Mesendoderm (in vitro differentiated cells): ENCODE measurements at regions not wholly inside any gene's neighbourhood (a gene's known extent, or its start where the extent isn't known, plus 50 kb on each side); places are given as distances from the start of the nearest gene placed in this dataset.

Experiments
- DNase-seq: peaks from one replicate; pipeline ENCODE4 v3.0.0; 2013
- H2AK5ac ChIP-seq: 2 replicates; pipeline ENCODE4 v1.6.1; 2013; ENCODE audit warnings: low read length, inconsistent platforms
- H2BK120ac ChIP-seq: 2 replicates; pipeline ENCODE4 v1.6.1; 2013; ENCODE audit warnings: low read depth, mild to moderate bottlenecking, low read length, moderate library complexity, mixed read lengths
- H2BK15ac ChIP-seq: replicated peaks from 2 replicates; pipeline ENCODE4 v1.6.1; 2013; ENCODE audit warnings: low read depth, mild to moderate bottlenecking, moderate library complexity
- H2BK5ac ChIP-seq: 2 replicates; pipeline ENCODE4 v1.6.1; 2013; ENCODE audit warnings: low read length, inconsistent platforms
- H3K18ac ChIP-seq: 2 replicates; pipeline ENCODE4 v1.6.1; 2013; ENCODE audit warnings: mild to moderate bottlenecking, low read length, mixed read lengths
- H3K23ac ChIP-seq: one replicate; pipeline ENCODE4 v1.6.1; 2013; ENCODE audit warnings: low read length
- H3K27ac ChIP-seq: 2 replicates; pipeline ENCODE4 v1.5.1; 2013; ENCODE audit warnings: low read depth, mild to moderate bottlenecking, inconsistent platforms, low read length, moderate library complexity
- H3K27me3 ChIP-seq: 2 replicates; pipeline ENCODE4 v1.6.1; 2013; ENCODE audit warnings: low read length, control low read depth, mild to moderate bottlenecking, inconsistent platforms; ENCODE audit not compliant: insufficient read depth, poor library complexity
- H3K36me3 ChIP-seq: 2 replicates; pipeline ENCODE4 v1.6.1; 2013; ENCODE audit warnings: low read length, inconsistent platforms; ENCODE audit not compliant: control insufficient read depth, insufficient read depth
- H3K4ac ChIP-seq: one replicate; pipeline ENCODE4 v1.6.1; 2013; ENCODE audit warnings: low read depth, mild to moderate bottlenecking, low read length, moderate library complexity
- H3K4me1 ChIP-seq: 2 replicates; pipeline ENCODE4 v1.6.1; 2013; ENCODE audit warnings: low read depth, low read length, inconsistent platforms; ENCODE audit not compliant: control insufficient read depth
- H3K4me2 ChIP-seq: 2 replicates; pipeline ENCODE4 v1.6.1; 2013; ENCODE audit warnings: low read length
- H3K4me3 ChIP-seq: 2 replicates; pipeline ENCODE4 v1.5.1; 2013; ENCODE audit warnings: mild to moderate bottlenecking, low read length
- H3K56ac ChIP-seq: one replicate; pipeline ENCODE4 v1.6.1; 2013; ENCODE audit warnings: low read length
- H3K79me1 ChIP-seq: 2 replicates; pipeline ENCODE4 v1.6.1; 2013; ENCODE audit warnings: low read length, inconsistent platforms
- H3K79me2 ChIP-seq: 2 replicates; pipeline ENCODE4 v1.6.1; 2013; ENCODE audit warnings: mild to moderate bottlenecking, low read length; ENCODE audit not compliant: control insufficient read depth, insufficient read depth
- H3K9ac ChIP-seq: 2 replicates; pipeline ENCODE4 v1.6.1; 2013; ENCODE audit warnings: low read length, inconsistent platforms
- H4K5ac ChIP-seq: one replicate; pipeline ENCODE4 v1.6.1; 2013; ENCODE audit warnings: low read length
- H4K8ac ChIP-seq: one replicate; pipeline ENCODE4 v1.6.1; 2013; ENCODE audit warnings: low read depth, mild to moderate bottlenecking, control low read depth, low read length, moderate library complexity
- WGBS: extraction: QIAGEN DNeasy Blood & Tissue Kit; methylation state at CpG from one replicate; pipeline ENCODE4 v1.1.7; 2013; ENCODE audit warnings: low lambda C conversion rate, missing lambda C conversion rate; ENCODE audit not compliant: insufficient coverage; ENCODE audit errors: extremely low coverage; 5-methylcytosine and 5-hydroxymethylcytosine counted together

DNA sequence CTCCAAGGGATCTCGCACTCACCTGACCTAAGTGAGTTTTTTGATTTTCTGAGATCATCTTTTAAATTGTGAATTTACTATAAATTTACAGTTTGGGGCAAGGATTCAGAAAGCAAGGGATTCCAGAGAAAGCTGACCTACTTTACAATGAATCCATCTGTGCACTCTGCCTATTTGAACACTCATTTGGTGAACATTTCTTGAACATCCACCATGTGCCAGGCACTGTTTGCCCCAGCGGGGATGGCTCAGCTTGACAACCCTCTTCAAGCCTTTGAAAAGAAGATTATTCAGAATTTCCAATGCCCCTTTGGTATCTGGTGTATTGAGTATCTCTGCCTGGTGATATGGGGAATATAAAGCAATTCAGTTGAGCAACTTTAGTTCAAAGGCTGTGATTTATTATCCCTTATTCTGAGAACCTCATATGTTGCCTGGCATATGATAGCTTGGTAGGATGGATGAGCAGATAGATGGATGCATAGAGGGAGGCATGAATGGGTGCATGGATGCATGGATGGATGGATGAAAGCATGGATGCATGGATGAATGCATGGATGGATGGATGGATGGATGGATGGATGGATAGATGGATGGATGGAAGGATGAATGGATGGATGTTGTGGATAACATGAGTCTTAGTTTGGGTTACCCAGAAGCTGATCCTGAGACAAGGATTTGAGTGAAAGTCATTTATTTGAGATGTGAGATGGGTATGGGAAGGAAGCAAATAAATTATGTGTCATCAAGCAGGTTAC lies 149.7 kb upstream of the ZNF366 start:
- H2BK5ac ChIP-seq: no peak overlapping the region
- H4K5ac ChIP-seq: no peak overlapping the region
- H3K36me3 ChIP-seq: no peaks in the 10 kb centered on the region
- H4K8ac ChIP-seq: no peak overlapping the region
- no peak overlapping the region for H3K18ac ChIP-seq
- no peak overlapping the region for H3K9ac ChIP-seq
- H3K4me3 ChIP-seq: no peak overlapping the region
- no peak overlapping the region for H3K4ac ChIP-seq
- H2AK5ac ChIP-seq: no peak overlapping the region
- no peak overlapping the region for H3K23ac ChIP-seq
- H2BK120ac ChIP-seq: no peak overlapping the region
- H3K4me1 ChIP-seq: peaks cover 3% of the 10 kb centered on the region
- DNase-seq: no peak
- no peak overlapping the region for H3K27ac ChIP-seq
- H3K56ac ChIP-seq: no peak overlapping the region
- H3K4me2 ChIP-seq: no peak overlapping the region
- no peaks in the 10 kb centered on the region for H3K27me3 ChIP-seq
- no peaks in the 10 kb centered on the region for H3K79me2 ChIP-seq
- H3K79me1 ChIP-seq: no peaks in the 10 kb centered on the region
- WGBS: no CpG with 5 or more reads among the region's 2 CpGs
- H2BK15ac ChIP-seq: no peak overlapping the region

DNA sequence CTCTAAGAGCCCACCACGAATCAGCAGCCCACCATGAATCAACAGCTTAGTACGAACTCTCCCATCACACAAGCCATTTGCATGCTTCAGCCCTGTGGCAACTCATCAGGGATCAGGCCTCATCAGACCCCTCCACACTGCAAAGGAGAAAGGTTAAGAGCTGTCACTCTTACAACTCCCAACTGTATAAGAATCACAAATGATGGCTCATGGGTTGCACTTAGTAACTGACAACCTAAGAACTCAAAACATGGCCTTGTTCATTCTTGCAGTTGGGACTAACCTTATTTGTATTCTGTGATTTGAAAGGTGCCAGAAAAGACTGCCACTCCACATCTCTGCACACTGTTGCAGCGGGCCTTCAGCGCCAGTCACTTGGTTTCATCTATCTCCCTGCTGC lies 149.1 kb upstream of the ZNF366 start:
- Histone ChIP-seq H2AK5ac (no peak overlapping the region), H3K23ac (no peak overlapping the region), H3K4ac (no peak overlapping the region), H3K36me3 (no peaks in the 10 kb centered on the region), H3K79me2 (no peaks in the 10 kb centered on the region), H2BK5ac (no peak overlapping the region), H3K18ac (no peak overlapping the region), H3K79me1 (no peaks in the 10 kb centered on the region), H3K9ac (no peak overlapping the region), H3K4me1 (peaks cover 1% of the 10 kb centered on the region), H3K27ac (no peak overlapping the region), H3K56ac (no peak overlapping the region), H4K5ac (no peak overlapping the region), H2BK15ac (no peak overlapping the region), H3K4me2 (no peak overlapping the region), H4K8ac (no peak overlapping the region), H3K27me3 (no peaks in the 10 kb centered on the region), H2BK120ac (no peak overlapping the region), H3K4me3 (no peak overlapping the region)
- no peak for DNase-seq
- WGBS: no CpG with 5 or more reads among the region's 4 CpGs

DNA sequence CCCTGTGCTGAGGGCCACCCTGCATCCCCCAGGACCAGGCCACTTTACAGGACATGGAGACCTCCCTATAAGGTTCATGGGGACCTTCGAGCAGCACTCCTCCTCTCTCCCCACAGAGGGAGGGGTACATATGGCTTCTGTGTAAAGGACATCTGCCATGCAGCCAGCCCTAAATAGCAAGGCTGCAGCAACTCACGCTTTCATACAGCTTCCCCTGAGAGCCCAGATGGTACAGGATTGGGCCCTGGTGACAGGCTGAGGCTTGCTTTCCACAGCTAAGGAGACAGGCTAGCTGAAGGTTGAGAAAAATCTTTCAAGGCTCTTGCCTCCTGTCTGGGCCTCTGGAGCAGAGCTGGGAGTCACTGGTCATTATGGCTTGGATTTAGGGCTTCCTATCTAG lies 147.0 kb upstream of the ZNF366 start:
- DNase-seq: no peak
- Histone ChIP-seq H2BK15ac (no peak overlapping the region), H3K56ac (no peak overlapping the region), H3K27ac (no peak overlapping the region), H3K36me3 (no peaks in the 10 kb centered on the region), H3K9ac (no peak overlapping the region), H3K27me3 (no peaks in the 10 kb centered on the region), H3K79me1 (no peaks in the 10 kb centered on the region), H3K79me2 (no peaks in the 10 kb centered on the region), H3K18ac (no peak overlapping the region), H4K5ac (no peak overlapping the region), H2AK5ac (no peak overlapping the region), H4K8ac (no peak overlapping the region), H3K4me3 (no peak overlapping the region), H3K4ac (no peak overlapping the region), H3K4me1 (no peaks in the 10 kb centered on the region), H2BK120ac (no peak overlapping the region), H2BK5ac (no peak overlapping the region), H3K23ac (no peak overlapping the region), H3K4me2 (no peak overlapping the region)
- WGBS: no CpG with 5 or more reads among the region's 2 CpGs

DNA sequence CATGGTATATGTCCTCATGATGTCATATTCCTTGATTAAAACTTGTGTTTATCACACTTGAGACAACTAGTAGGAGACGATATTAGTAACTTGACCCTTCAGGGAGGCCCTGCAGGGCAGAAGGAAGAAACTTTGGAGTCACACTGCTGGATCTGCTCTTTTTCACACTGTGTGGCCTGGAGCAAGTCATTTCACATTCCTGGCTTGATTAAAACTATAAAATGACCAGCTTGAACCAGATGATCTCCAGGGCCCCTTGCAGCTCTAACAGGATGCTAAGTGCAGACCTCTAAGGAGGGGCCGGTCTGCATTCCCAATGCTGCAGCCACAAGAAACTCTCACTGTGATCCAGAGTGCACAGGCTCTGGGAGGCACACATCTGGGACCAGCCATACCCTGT lies 146.4 kb upstream of the ZNF366 start:
- H3K4me1 ChIP-seq: no peaks in the 10 kb centered on the region
- H3K79me2 ChIP-seq: no peaks in the 10 kb centered on the region
- H2AK5ac ChIP-seq: no peak overlapping the region
- no peak overlapping the region for H3K56ac ChIP-seq
- no peak overlapping the region for H2BK15ac ChIP-seq
- H3K27me3 ChIP-seq: no peaks in the 10 kb centered on the region
- no peak overlapping the region for H3K23ac ChIP-seq
- no peak overlapping the region for H4K5ac ChIP-seq
- no peak overlapping the region for H3K4ac ChIP-seq
- H3K9ac ChIP-seq: no peak overlapping the region
- H3K4me3 ChIP-seq: no peak overlapping the region
- no CpG with 5 or more reads among the region's 2 CpGs for WGBS
- no peak overlapping the region for H4K8ac ChIP-seq
- no peak overlapping the region for H2BK120ac ChIP-seq
- no peaks in the 10 kb centered on the region for H3K36me3 ChIP-seq
- H2BK5ac ChIP-seq: no peak overlapping the region
- H3K4me2 ChIP-seq: no peak overlapping the region
- H3K79me1 ChIP-seq: no peaks in the 10 kb centered on the region
- peak; percentile 57 for DNase-seq
- H3K27ac ChIP-seq: no peak overlapping the region
- H3K18ac ChIP-seq: no peak overlapping the region

DNA sequence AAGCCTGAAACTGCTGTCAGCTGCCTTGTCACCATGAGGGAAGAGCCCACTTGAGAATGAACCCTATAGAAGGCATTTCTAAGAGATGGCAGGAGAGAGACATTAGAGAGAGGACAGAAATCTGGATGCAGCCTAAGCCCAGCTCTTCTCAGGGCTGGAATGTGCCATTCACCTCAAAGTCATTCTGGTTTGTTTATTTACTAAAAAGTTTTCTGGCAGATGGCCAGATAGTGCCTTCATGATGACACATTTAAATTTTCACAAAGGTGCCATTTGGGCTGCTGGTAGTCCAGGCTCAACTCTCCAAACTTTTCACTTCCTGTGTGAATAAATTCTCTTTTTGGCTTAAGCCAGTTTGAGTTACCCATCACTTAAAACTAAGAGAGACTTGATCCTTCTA lies 144.6 kb upstream of the ZNF366 start:
- H3K18ac ChIP-seq: no peak overlapping the region
- no peaks in the 10 kb centered on the region for H3K36me3 ChIP-seq
- H3K79me2 ChIP-seq: no peaks in the 10 kb centered on the region
- H3K4me1 ChIP-seq: no peaks in the 10 kb centered on the region
- no peaks in the 10 kb centered on the region for H3K27me3 ChIP-seq
- H2BK120ac ChIP-seq: no peak overlapping the region
- H3K4me3 ChIP-seq: no peak overlapping the region
- H3K23ac ChIP-seq: no peak overlapping the region
- no peak overlapping the region for H3K9ac ChIP-seq
- no peak overlapping the region for H3K4ac ChIP-seq
- H2BK5ac ChIP-seq: no peak overlapping the region
- no peak overlapping the region for H2AK5ac ChIP-seq
- no peak for DNase-seq
- H3K27ac ChIP-seq: no peak overlapping the region
- H2BK15ac ChIP-seq: no peak overlapping the region
- no peak overlapping the region for H4K8ac ChIP-seq
- no peaks in the 10 kb centered on the region for H3K79me1 ChIP-seq
- H3K4me2 ChIP-seq: no peak overlapping the region
- H4K5ac ChIP-seq: no peak overlapping the region
- no peak overlapping the region for H3K56ac ChIP-seq

DNA sequence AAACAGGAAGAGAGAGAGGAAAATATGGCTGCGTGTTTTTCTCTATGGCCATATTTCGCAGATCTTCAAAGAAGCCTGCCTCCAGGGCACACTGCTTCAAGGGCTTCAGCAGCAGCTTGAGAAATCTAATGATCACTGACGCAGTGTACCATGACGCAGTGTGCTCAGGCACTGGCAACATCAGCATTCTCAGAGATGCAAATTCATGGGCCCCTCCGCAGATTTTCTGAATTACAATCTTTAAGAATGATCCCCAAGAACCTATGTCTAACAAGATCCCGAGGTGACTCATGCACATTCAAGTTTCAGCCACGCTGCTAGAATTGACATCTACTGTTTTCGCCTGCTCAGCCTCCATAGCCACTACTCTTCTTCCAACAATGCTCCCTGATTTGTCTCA lies 143.9 kb upstream of the ZNF366 start:
- no peak overlapping the region for H3K4me2 ChIP-seq
- no CpG with 5 or more reads among the region's 8 CpGs for WGBS
- DNase-seq: no peak

More for the DNA sequence above, 143.9 kb upstream of the ZNF366 start:
- no peak overlapping the region for H4K5ac ChIP-seq
- H3K36me3 ChIP-seq: no peaks in the 10 kb centered on the region
- no peaks in the 10 kb centered on the region for H3K27me3 ChIP-seq
- no peak overlapping the region for H2BK5ac ChIP-seq
- H3K79me1 ChIP-seq: no peaks in the 10 kb centered on the region
- no peak overlapping the region for H3K4me3 ChIP-seq
- H3K23ac ChIP-seq: no peak overlapping the region
- no peak overlapping the region for H3K9ac ChIP-seq
- no peak overlapping the region for H3K27ac ChIP-seq
- no peak overlapping the region for H3K56ac ChIP-seq
- H3K4me1 ChIP-seq: no peaks in the 10 kb centered on the region
- H2BK120ac ChIP-seq: no peak overlapping the region
- no peak overlapping the region for H3K18ac ChIP-seq
- no peak overlapping the region for H3K4ac ChIP-seq
- H2BK15ac ChIP-seq: no peak overlapping the region
- no peak overlapping the region for H4K8ac ChIP-seq
- H2AK5ac ChIP-seq: no peak overlapping the region
- no peaks in the 10 kb centered on the region for H3K79me2 ChIP-seq
